Head of caudate nucleus (tissue), 42 donors: ENCODE measurements at regions not wholly inside any gene's neighbourhood (a gene's known extent, or its start where the extent isn't known, plus 50 kb on each side); places are given as distances from the start of the nearest gene placed in this dataset.

Experiments used
- DNase-seq, 42 donors: peaks; one replicate each; pipeline versions ENCODE4 v3.0.0 to v3.0.0-alpha.2; 2020 to 2021; ENCODE audit warnings: mixed read lengths in 7 of 42
- intact Hi-C: fragments of 100-400 bp; cut with DNase I; formaldehyde crosslinking; loops from one replicate; pipeline ENCODE4 v1.15.0; 2022

- no peak for DNase-seq
- intact Hi-C loops: no loop called here
Measured at GRCh38 chr4:187135878-187136277, 412.2 kb upstream of the FAT1 start.

- intact Hi-C loops: no loop called here
- no peak for DNase-seq
Measured at GRCh38 chr4:187139141-187139540, 415.5 kb upstream of the FAT1 start.

DNA sequence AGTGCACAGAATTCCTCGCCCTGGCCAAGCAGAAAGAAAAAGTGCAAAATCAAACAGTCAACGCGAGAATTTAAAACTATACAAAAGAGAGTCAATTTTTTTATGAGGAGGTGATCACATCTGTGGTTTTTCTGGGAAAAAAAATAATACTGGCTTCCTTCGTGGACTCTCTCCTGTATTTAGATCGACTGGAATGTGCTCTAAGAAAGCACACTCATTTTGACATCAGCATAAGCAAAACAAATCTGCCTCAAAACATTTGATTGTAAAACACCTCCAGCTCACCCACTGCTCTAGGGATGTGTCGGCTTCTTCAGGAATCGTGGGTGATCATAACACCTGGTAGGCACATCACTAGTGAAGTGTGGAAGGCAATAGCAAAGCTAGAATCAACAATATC lies 417.4 kb upstream of the FAT1 start:
- DNase-seq: no peak
- intact Hi-C loops: no loop called here

- intact Hi-C loops: no loop called here
- no peak for DNase-seq
Measured at GRCh38 chr4:187149229-187149945, 425.7 kb upstream of the FAT1 start.

DNA sequence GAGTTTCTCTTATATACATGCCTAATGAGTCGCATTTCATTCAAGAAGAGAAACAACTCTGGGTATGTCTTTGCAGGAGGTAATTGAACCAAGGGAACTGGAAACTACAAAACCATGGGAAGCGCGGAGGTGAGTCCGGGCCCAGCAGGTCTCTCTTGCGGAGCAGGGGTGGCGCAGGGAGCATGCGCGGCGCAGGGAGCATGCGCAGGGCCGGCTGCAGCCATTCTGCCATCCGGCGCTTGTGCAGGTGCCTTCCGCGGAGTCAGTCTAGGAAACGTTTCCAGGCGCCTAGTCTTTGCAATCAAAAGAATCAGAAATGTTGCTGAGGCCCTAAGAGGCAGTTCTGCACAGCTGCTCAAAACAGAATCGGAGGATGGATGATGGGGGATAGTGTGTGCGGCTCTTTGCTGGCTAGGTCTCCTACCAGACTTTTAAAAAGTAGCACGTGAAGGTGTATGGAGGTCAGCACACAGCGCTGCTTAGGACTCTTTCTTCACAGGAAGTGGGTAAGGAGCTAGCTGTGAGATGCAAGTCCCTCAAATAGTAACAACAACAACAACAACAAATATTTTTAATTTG lies 433.8 kb upstream of the FAT1 start:
- intact Hi-C loops: no loop called here
- DNase-seq: no peak

GRCh38 chr4:187158003-187158402 lies 434.3 kb upstream of the FAT1 start:
- DNase-seq: no peak
- intact Hi-C loops: no loop called here

DNA sequence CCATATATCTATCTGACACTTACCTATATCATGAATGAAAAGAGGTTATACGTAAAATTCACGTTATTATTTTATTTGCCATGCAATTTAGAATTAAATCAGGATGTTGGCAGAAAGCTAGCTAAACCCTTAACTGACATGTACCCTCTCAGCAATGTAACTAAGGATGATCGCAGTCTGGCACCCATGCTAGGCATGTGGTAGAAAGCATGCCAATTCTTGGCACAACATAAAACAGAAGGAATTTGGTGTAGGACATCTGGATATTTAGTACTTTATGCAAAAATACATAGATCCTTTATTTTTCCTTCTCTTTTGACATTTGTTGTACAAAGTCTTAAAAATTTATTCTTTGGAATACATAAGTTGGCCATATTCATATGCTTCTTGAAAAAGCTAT lies 436.8 kb upstream of the FAT1 start:
- intact Hi-C loops: no loop called here

GRCh38 chr4:187166886-187167512 lies 443.3 kb upstream of the FAT1 start:
- DNase-seq: no peak
- intact Hi-C loops: no loop called here

More for the DNA sequence above, 436.8 kb upstream of the FAT1 start:
- no peak for DNase-seq

DNA sequence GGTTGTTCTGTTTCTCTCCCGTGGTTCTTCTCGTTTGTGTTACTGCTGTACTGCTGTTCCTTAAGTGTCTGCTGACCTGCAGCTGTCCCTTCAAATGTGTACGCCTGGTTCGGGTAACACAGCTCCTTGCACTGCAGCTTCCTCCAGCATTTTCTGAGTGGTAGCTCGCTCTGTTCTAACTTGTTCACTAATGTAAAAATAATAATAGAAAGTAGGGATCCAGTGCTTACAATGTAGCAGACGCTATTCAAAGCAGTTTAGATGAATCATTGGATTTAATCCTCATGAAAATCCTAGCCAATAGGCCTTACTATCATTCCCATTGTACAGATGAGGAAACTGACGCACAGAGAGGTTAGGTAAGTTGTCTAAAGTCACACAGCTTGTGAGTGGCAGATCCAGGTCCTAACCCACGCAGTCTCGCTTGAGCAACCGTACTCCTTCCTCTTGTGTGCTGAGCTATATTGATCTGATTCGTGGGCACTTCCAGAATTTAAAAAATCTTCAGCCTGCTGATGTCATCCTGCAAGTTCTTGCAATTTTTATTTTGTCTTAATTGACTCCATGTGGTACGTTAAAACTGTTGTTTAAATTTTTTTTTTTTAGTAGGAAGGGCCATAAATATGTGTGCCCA lies 448.2 kb upstream of the FAT1 start:
- DNase-seq: peak in 17 of 42 donors; percentile 10 to 64 (median 24)
- intact Hi-C loops: no loop called here

GRCh38 chr4:187172340-187172761 lies 448.7 kb upstream of the FAT1 start:
- intact Hi-C loops: no loop called here
- no peak for DNase-seq

DNA sequence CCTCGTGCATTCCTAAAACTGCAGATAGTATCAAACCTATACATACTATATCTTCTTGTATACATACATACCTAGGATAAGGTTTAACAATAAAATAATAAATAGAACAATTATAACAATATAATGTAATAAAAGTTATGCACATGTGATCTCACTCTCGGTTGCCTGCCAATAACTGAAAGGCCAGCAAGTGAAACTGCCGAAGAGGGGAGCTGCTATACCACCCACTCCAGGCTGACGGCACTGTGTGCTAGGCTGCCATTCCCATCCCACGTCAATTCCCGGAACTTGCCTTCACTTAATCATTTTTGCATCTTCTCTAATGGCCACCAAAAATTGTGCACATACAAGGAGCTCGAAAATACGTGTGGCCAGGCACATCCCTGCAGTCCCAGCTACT lies 451.1 kb upstream of the FAT1 start:
- intact Hi-C loops: no loop called here
- DNase-seq: no peak

- intact Hi-C loops: no loop called here
- DNase-seq: no peak
Measured at GRCh38 chr4:187175197-187175596, 451.5 kb upstream of the FAT1 start.

- intact Hi-C loops: no loop called here
- DNase-seq: no peak
Measured at GRCh38 chr4:187176261-187176910, 452.7 kb upstream of the FAT1 start.

DNA sequence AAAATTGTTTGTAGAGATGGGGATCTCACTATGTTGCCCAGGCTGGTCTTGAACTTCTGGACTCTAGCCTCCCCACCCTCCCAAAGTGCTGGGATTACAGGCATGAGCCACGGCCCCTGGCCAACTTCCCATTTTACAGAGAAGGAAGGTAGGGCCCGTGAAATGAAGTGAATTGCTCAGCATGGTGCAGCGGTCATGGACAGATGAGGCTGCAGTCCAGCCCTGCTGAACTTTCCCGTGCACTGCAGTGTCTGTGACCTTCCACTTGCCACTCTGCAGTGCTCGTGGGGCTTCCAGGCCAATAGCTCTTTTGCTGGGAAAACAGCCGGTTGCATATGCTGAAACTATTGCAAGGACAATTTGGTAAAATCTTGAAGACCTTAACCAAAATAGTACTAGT lies 454.4 kb upstream of the FAT1 start:
- no peak for DNase-seq
- intact Hi-C loops: no loop called here

- intact Hi-C loops: no loop called here
- no peak for DNase-seq
Measured at GRCh38 chr4:187178587-187178986, 454.9 kb upstream of the FAT1 start.

GRCh38 chr4:187179086-187180058 lies 455.7 kb upstream of the FAT1 start:
- intact Hi-C loops: no loop called here
- no peak for DNase-seq

- DNase-seq: no peak
- intact Hi-C loops: no loop called here
Measured at GRCh38 chr4:187181054-187181453, 457.4 kb upstream of the FAT1 start.

GRCh38 chr4:187183346-187183745 lies 459.7 kb upstream of the FAT1 start:
- no peak for DNase-seq
- intact Hi-C loops: no loop called here

GRCh38 chr4:187183826-187184225 lies 460.2 kb upstream of the FAT1 start:
- intact Hi-C loops: no loop called here
- no peak for DNase-seq
